ENCODE measurements at regions not wholly inside any gene's neighbourhood (a gene's known extent, or its start where the extent isn't known, plus 50 kb on each side); places are given as distances from the start of the nearest gene placed in this dataset.

GRCh38 chr6:15033850-15034203 lies 212.0 kb upstream of the JARID2 start:
- TF ChIP-seq POLR2A (IDR thresholded peaks at IDR 0.05) (no peak), CTCF (IDR thresholded peaks at IDR 0.05) (no peak)
